ENCODE measurements at regions not wholly inside any gene's neighbourhood (a gene's known extent, or its start where the extent isn't known, plus 50 kb on each side); places are given as distances from the start of the nearest gene placed in this dataset.
"Not testable (repeated sequence)": the region's sequence is repeated elsewhere in the genome, so short reads cannot be mapped to it uniquely, and the experiment has no call there.

GRCh38 chr4:78710536-78710935, 65.6 kb upstream of the BMP2K start:
- Histone ChIP-seq H3K9ac (ENCODE audit: low read length) (no peak overlapping the region), H3K36me3 (ENCODE audit: control insufficient read depth in 1 of 2, insufficient read depth in 2 of 2, low read length in 2 of 2) (no peaks in the 10 kb centered on the region), H2AFZ (ENCODE audit: insufficient read depth, low read length, poor library complexity) (no peak overlapping the region), H3K4ac (ENCODE audit: low read depth, low read length) (no peak overlapping the region), H3K4me1 (ENCODE audit: control insufficient read depth in 1 of 2, insufficient read depth in 2 of 2, low read length in 2 of 2) (no peaks in the 10 kb centered on the region), H2BK5ac (ENCODE audit: low read depth, low read length, poor library complexity) (no peak overlapping the region), H3K27ac (ENCODE audit: low read depth, low read length) (no peak overlapping the region), H3K27me3 (ENCODE audit: insufficient read depth, low read length) (no peaks in the 10 kb centered on the region), H2BK120ac (ENCODE audit: insufficient read depth, low read length, poor library complexity) (no peak overlapping the region), H3K18ac (ENCODE audit: low read length) (no peak overlapping the region), H3K23ac (ENCODE audit: low read length) (no peak overlapping the region), H2BK12ac (ENCODE audit: low read length) (no peak overlapping the region), H4K8ac (ENCODE audit: low read depth, low read length) (no peak overlapping the region), H3K4me3 (ENCODE audit: low read depth, low read length) (no peak overlapping the region), H3K79me1 (ENCODE audit: low read length) (no peaks in the 10 kb centered on the region), H4K91ac (ENCODE audit: low read depth, low read length) (no peak overlapping the region), H3K9me3 (ENCODE audit: insufficient read depth, low read depth, low read length) (no peaks in the 10 kb centered on the region), H3K4me2 (ENCODE audit: low read length) (no peak overlapping the region), H3K14ac (ENCODE audit: low read length) (no peak overlapping the region), H4K12ac (ENCODE audit: low read depth, low read length) (no peak overlapping the region), H3K79me2 (ENCODE audit: control insufficient read depth, insufficient read depth, low read length, poor library complexity) (no peaks in the 10 kb centered on the region), H2AK5ac (ENCODE audit: low read length) (no peak overlapping the region)
- DNase-seq, result peak; percentile 93 to 96

- H3K79me1 ChIP-seq (ENCODE audit: low read length), result no peaks in the 10 kb centered on the region
- no CpG with 5 or more reads among the region's 3 CpGs for WGBS (ENCODE audit: extremely low coverage, insufficient coverage, insufficient read length)
- no peak overlapping the region for H3K14ac ChIP-seq (ENCODE audit: low read length)
- H4K12ac ChIP-seq (ENCODE audit: low read depth, low read length), result no peak overlapping the region
- no peaks in the 10 kb centered on the region for H3K4me1 ChIP-seq (ENCODE audit: control insufficient read depth in 1 of 2, insufficient read depth in 2 of 2, low read length in 2 of 2)
- no peak overlapping the region for H2BK120ac ChIP-seq (ENCODE audit: insufficient read depth, low read length, poor library complexity)
- H3K4me2 ChIP-seq (ENCODE audit: low read length), result no peak overlapping the region
- DNase-seq, result no peak
- no peak overlapping the region for H3K4me3 ChIP-seq (ENCODE audit: low read depth, low read length)
- no peaks in the 10 kb centered on the region for H3K36me3 ChIP-seq (ENCODE audit: control insufficient read depth in 1 of 2, insufficient read depth in 2 of 2, low read length in 2 of 2)
- H3K18ac ChIP-seq (ENCODE audit: low read length), result no peak overlapping the region
- no peak overlapping the region for H2AK5ac ChIP-seq (ENCODE audit: low read length)
- no peak overlapping the region for H2BK5ac ChIP-seq (ENCODE audit: low read depth, low read length, poor library complexity)
- no peak overlapping the region for H3K27ac ChIP-seq (ENCODE audit: low read depth, low read length)
- no peaks in the 10 kb centered on the region for H3K27me3 ChIP-seq (ENCODE audit: insufficient read depth, low read length)
- no peak overlapping the region for H2AFZ ChIP-seq (ENCODE audit: insufficient read depth, low read length, poor library complexity)
- no peak overlapping the region for H3K9ac ChIP-seq (ENCODE audit: low read length)
- no peaks in the 10 kb centered on the region for H3K79me2 ChIP-seq (ENCODE audit: control insufficient read depth, insufficient read depth, low read length, poor library complexity)
- H4K91ac ChIP-seq (ENCODE audit: low read depth, low read length), result no peak overlapping the region
- no peaks in the 10 kb centered on the region for H3K9me3 ChIP-seq (ENCODE audit: insufficient read depth, low read depth, low read length)
- no peak overlapping the region for H4K8ac ChIP-seq (ENCODE audit: low read depth, low read length)
- no peak overlapping the region for H3K23ac ChIP-seq (ENCODE audit: low read length)
- H3K4ac ChIP-seq (ENCODE audit: low read depth, low read length), result no peak overlapping the region
- H2BK12ac ChIP-seq (ENCODE audit: low read length), result no peak overlapping the region
Observed at GRCh38 chr4:78711676-78712075, 64.5 kb upstream of the BMP2K start.

DNA sequence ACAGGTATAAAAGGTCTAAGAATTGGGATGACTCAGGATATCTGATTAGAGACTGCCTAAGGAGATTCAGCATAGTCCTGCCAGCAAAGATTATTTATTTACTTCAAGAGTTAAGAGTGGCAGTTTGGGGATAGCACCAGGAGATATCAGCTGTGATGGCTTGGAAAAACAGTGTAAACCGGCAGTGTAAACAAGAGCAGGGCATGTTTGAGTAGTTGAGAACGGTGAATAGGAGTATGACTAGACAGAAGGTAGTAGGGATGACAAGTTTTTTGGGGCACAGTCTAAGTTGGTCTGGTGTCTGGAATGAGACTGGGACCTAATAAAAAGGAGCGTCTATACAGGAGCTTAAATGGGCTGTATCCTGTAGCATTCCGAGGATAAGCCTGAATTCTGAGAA, 61.6 kb upstream of the BMP2K start:
- H2AK5ac ChIP-seq (ENCODE audit: low read length); DNase-seq; H3K9me3 ChIP-seq (ENCODE audit: insufficient read depth, low read depth, low read length): not testable (repeated sequence)

GRCh38 chr4:78715372-78715771, 60.8 kb upstream of the BMP2K start:
- not testable (repeated sequence) for H3K18ac ChIP-seq (ENCODE audit: low read length); H2AFZ ChIP-seq (ENCODE audit: insufficient read depth, low read length, poor library complexity); H3K4ac ChIP-seq (ENCODE audit: low read depth, low read length); H3K4me2 ChIP-seq (ENCODE audit: low read length); H2BK5ac ChIP-seq (ENCODE audit: low read depth, low read length, poor library complexity); H3K79me2 ChIP-seq (ENCODE audit: control insufficient read depth, insufficient read depth, low read length, poor library complexity); H4K91ac ChIP-seq (ENCODE audit: low read depth, low read length); H3K9me3 ChIP-seq (ENCODE audit: insufficient read depth, low read depth, low read length); H3K27me3 ChIP-seq (ENCODE audit: insufficient read depth, low read length); H2AK5ac ChIP-seq (ENCODE audit: low read length); DNase-seq; H3K27ac ChIP-seq (ENCODE audit: low read depth, low read length); H3K79me1 ChIP-seq (ENCODE audit: low read length); H3K23ac ChIP-seq (ENCODE audit: low read length); H3K14ac ChIP-seq (ENCODE audit: low read length); H3K4me1 ChIP-seq (ENCODE audit: control insufficient read depth in 1 of 2, insufficient read depth in 2 of 2, low read length in 2 of 2); H2BK120ac ChIP-seq (ENCODE audit: insufficient read depth, low read length, poor library complexity); H3K36me3 ChIP-seq (ENCODE audit: control insufficient read depth in 1 of 2, insufficient read depth in 2 of 2, low read length in 2 of 2); H4K8ac ChIP-seq (ENCODE audit: low read depth, low read length); H3K9ac ChIP-seq (ENCODE audit: low read length); H4K12ac ChIP-seq (ENCODE audit: low read depth, low read length); H3K4me3 ChIP-seq (ENCODE audit: low read depth, low read length); H2BK12ac ChIP-seq (ENCODE audit: low read length)
- no CpG with 5 or more reads among the region's 6 CpGs for WGBS (ENCODE audit: extremely low coverage, insufficient coverage, insufficient read length)

More for the DNA sequence above, 61.6 kb upstream of the BMP2K start:
- not testable (repeated sequence) for H3K27me3 ChIP-seq (ENCODE audit: insufficient read depth, low read length); H3K9ac ChIP-seq (ENCODE audit: low read length); H3K4ac ChIP-seq (ENCODE audit: low read depth, low read length); H3K18ac ChIP-seq (ENCODE audit: low read length); H3K14ac ChIP-seq (ENCODE audit: low read length); H4K91ac ChIP-seq (ENCODE audit: low read depth, low read length); H3K23ac ChIP-seq (ENCODE audit: low read length); H4K12ac ChIP-seq (ENCODE audit: low read depth, low read length); H2BK12ac ChIP-seq (ENCODE audit: low read length); H3K4me3 ChIP-seq (ENCODE audit: low read depth, low read length); H3K36me3 ChIP-seq (ENCODE audit: control insufficient read depth in 1 of 2, insufficient read depth in 2 of 2, low read length in 2 of 2); H3K27ac ChIP-seq (ENCODE audit: low read depth, low read length); H2BK120ac ChIP-seq (ENCODE audit: insufficient read depth, low read length, poor library complexity); H2BK5ac ChIP-seq (ENCODE audit: low read depth, low read length, poor library complexity); H3K4me2 ChIP-seq (ENCODE audit: low read length); H3K79me2 ChIP-seq (ENCODE audit: control insufficient read depth, insufficient read depth, low read length, poor library complexity); H3K79me1 ChIP-seq (ENCODE audit: low read length); H2AFZ ChIP-seq (ENCODE audit: insufficient read depth, low read length, poor library complexity); H3K4me1 ChIP-seq (ENCODE audit: control insufficient read depth in 1 of 2, insufficient read depth in 2 of 2, low read length in 2 of 2); H4K8ac ChIP-seq (ENCODE audit: low read depth, low read length)
- WGBS (ENCODE audit: extremely low coverage, insufficient coverage, insufficient read length), result no CpG with 5 or more reads among the region's 4 CpGs

DNA sequence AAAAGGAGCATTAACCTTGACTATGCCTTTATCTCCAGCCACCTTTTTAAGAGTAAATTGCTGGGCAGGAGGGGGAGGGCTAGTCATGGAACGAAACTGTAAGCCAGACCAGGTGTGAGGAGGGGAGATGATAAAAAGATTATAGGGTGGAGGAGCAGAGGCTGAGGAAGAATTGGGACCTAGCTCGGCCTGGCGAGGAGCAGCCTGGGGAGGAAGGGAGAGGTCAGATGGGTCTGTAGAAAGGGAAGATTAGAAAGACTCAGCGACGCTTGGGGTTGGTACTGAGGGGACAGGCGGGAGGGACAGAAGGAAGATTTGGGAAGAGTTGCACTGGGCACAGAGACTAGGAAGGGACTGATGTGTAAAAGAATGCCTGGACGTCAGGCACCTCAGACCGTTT, 58.4 kb upstream of the BMP2K start:
- not testable (repeated sequence) for H3K14ac ChIP-seq (ENCODE audit: low read length); H3K27ac ChIP-seq (ENCODE audit: low read depth, low read length); H3K4ac ChIP-seq (ENCODE audit: low read depth, low read length); H4K12ac ChIP-seq (ENCODE audit: low read depth, low read length); H3K18ac ChIP-seq (ENCODE audit: low read length); H3K36me3 ChIP-seq (ENCODE audit: control insufficient read depth in 1 of 2, insufficient read depth in 2 of 2, low read length in 2 of 2); H3K4me1 ChIP-seq (ENCODE audit: control insufficient read depth in 1 of 2, insufficient read depth in 2 of 2, low read length in 2 of 2); H3K9ac ChIP-seq (ENCODE audit: low read length); H4K91ac ChIP-seq (ENCODE audit: low read depth, low read length); H2BK120ac ChIP-seq (ENCODE audit: insufficient read depth, low read length, poor library complexity); H2BK12ac ChIP-seq (ENCODE audit: low read length); H2AFZ ChIP-seq (ENCODE audit: insufficient read depth, low read length, poor library complexity); H3K27me3 ChIP-seq (ENCODE audit: insufficient read depth, low read length); DNase-seq; H3K23ac ChIP-seq (ENCODE audit: low read length); H2AK5ac ChIP-seq (ENCODE audit: low read length); H3K79me1 ChIP-seq (ENCODE audit: low read length); H3K79me2 ChIP-seq (ENCODE audit: control insufficient read depth, insufficient read depth, low read length, poor library complexity); H4K8ac ChIP-seq (ENCODE audit: low read depth, low read length); H3K4me2 ChIP-seq (ENCODE audit: low read length); H3K4me3 ChIP-seq (ENCODE audit: low read depth, low read length); H3K9me3 ChIP-seq (ENCODE audit: insufficient read depth, low read depth, low read length); H2BK5ac ChIP-seq (ENCODE audit: low read depth, low read length, poor library complexity)
- WGBS (ENCODE audit: extremely low coverage, insufficient coverage, insufficient read length), result no CpG with 5 or more reads among the region's 8 CpGs
